ENCODE measurements at regions not wholly inside any gene's neighbourhood (a gene's known extent, or its start where the extent isn't known, plus 50 kb on each side); places are given as distances from the start of the nearest gene placed in this dataset.
"Not testable (repeated sequence)": the region's sequence is repeated elsewhere in the genome, so short reads cannot be mapped to it uniquely, and the experiment has no call there.

- no peak for DNase-seq (ENCODE audit: low read depth in 2 of 2)
Measured at GRCh38 chr5:126046846-126047571, 376.2 kb upstream of the GRAMD2B start.

GRCh38 chr5:126052120-126052519 lies 371.1 kb upstream of the GRAMD2B start:
- no peak for DNase-seq (ENCODE audit: low read depth in 2 of 2)

GRCh38 chr5:126052791-126053190 lies 370.4 kb upstream of the GRAMD2B start:
- no peak for DNase-seq (ENCODE audit: low read depth in 2 of 2)

- DNase-seq (ENCODE audit: low read depth in 2 of 2) = no peak
Measured at GRCh38 chr5:126053630-126054029, 369.6 kb upstream of the GRAMD2B start.

- DNase-seq (ENCODE audit: low read depth in 2 of 2) = no peak
Measured at GRCh38 chr5:126054577-126055347, 368.4 kb upstream of the GRAMD2B start.

GRCh38 chr5:126055348-126055729 lies 367.9 kb upstream of the GRAMD2B start:
- no peak for DNase-seq (ENCODE audit: low read depth in 2 of 2)

GRCh38 chr5:126056352-126056751 lies 366.9 kb upstream of the GRAMD2B start:
- DNase-seq (ENCODE audit: low read depth in 2 of 2) = no peak

GRCh38 chr5:126056851-126057622 lies 366.2 kb upstream of the GRAMD2B start:
- no peak for DNase-seq (ENCODE audit: low read depth in 2 of 2)

GRCh38 chr5:126058392-126058791 lies 364.8 kb upstream of the GRAMD2B start:
- DNase-seq (ENCODE audit: low read depth in 2 of 2) = not testable (repeated sequence)

GRCh38 chr5:126062398-126063221 lies 360.6 kb upstream of the GRAMD2B start:
- DNase-seq (ENCODE audit: low read depth in 2 of 2) = no peak

GRCh38 chr5:126065061-126065460 lies 358.1 kb upstream of the GRAMD2B start:
- DNase-seq (ENCODE audit: low read depth in 2 of 2) = no peak

- no peak for DNase-seq (ENCODE audit: low read depth in 2 of 2)
Measured at GRCh38 chr5:126066836-126067235, 356.4 kb upstream of the GRAMD2B start.

GRCh38 chr5:126067404-126067803 lies 355.8 kb upstream of the GRAMD2B start:
- no peak for DNase-seq (ENCODE audit: low read depth in 2 of 2)

- DNase-seq (ENCODE audit: low read depth in 2 of 2) = no peak
Measured at GRCh38 chr5:126069329-126069728, 353.9 kb upstream of the GRAMD2B start.

- DNase-seq (ENCODE audit: low read depth in 2 of 2) = no peak
Measured at GRCh38 chr5:126070481-126070880, 352.7 kb upstream of the GRAMD2B start.

- DNase-seq (ENCODE audit: low read depth in 2 of 2) = no peak
Measured at GRCh38 chr5:126074538-126074937, 348.7 kb upstream of the GRAMD2B start.

- DNase-seq (ENCODE audit: low read depth in 2 of 2) = no peak
Measured at GRCh38 chr5:126079266-126079665, 343.9 kb upstream of the GRAMD2B start.

- DNase-seq (ENCODE audit: low read depth in 2 of 2) = no peak
Measured at GRCh38 chr5:126081209-126081608, 342.0 kb upstream of the GRAMD2B start.

- DNase-seq (ENCODE audit: low read depth in 2 of 2) = no peak
Measured at GRCh38 chr5:126093041-126093440, 330.2 kb upstream of the GRAMD2B start.

GRCh38 chr5:126093718-126094117 lies 329.5 kb upstream of the GRAMD2B start:
- no peak for DNase-seq (ENCODE audit: low read depth in 2 of 2)

GRCh38 chr5:126094991-126095390 lies 328.2 kb upstream of the GRAMD2B start:
- no peak for DNase-seq (ENCODE audit: low read depth in 2 of 2)

Measured in stimulated activated CD8-positive, alpha-beta memory T cell treated with anti-CD3 and anti-CD28 coated beads, Interleukin-2, amount 100 ng/mL, for 1 hour (primary cell).